NCI-H2081 (cell line): ENCODE measurements at regions not wholly inside any gene's neighbourhood (a gene's known extent, or its start where the extent isn't known, plus 50 kb on each side); places are given as distances from the start of the nearest gene placed in this dataset.

Experiments used
- DNase-seq, 2 experiments: peaks; one replicate each; lab custom pipeline; 2025; lab: John Stamatoyannopoulos, UW

GRCh38 chr12:60138526-60138925, 542.7 kb downstream of the SLC16A7 start:
- DNase-seq = no peak

DNA sequence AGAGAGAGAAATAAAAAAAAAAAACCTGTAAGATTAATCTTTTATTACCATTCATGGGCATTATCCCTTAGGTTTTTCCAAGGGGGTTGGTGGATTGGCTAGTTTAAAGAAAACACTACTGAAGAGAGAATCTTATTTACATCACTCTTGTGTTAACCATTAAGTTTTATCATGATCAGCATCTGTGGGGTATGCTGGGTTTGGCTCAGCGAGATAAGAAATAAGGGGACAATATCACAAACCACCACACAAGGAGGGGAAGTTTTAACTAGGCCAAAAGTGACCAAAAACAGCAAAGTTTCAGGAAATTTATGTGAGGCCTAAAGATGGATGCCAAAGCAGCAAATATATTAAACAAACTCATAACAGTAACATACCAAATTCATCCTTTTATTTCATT, 548.6 kb downstream of the SLC16A7 start:
- DNase-seq = no peak

- DNase-seq = no peak
These were observed 552.3 kb downstream of the SLC16A7 start for GRCh38 chr12:60148109-60148508.

DNA sequence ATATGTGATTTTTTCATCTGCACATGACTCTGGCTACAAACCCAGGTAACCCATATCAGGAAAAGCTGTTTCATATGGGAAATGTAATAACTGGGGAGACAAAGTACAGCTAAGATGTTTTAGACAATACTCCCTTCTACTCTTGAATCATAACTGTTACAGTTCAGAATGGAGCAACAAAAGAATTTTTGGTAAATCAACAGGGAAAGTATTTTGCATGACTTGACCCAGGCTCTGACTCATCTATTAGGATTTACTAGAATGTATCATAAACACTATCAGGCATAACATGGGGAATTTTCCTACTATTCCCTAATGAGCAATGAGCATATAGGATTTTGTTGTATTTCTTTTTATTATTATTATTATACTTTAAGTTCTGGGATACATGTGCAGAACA, 553.0 kb downstream of the SLC16A7 start:
- no peak for DNase-seq

DNA sequence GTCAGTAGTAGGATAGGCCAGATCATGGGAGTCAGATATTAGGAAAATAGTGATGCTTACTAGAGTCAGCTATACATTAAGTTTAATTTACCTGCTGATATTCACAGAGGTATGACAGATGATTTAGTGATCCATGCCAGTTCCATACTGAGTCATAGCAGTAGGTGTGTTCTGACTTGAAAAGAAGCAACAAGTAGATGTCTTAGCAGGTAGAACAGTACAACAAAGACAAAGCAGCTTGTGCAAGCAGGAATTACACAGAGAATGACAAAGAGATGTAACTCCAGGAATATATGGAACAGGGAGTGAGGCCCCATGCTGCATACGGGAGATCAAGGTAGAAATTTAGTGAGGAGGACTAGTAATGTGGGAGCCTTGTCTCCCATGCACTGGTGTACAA, 556.9 kb downstream of the SLC16A7 start:
- DNase-seq = no peak

GRCh38 chr12:60159761-60160160, 563.9 kb downstream of the SLC16A7 start:
- no peak for DNase-seq

- no peak for DNase-seq
These were observed 567.3 kb downstream of the SLC16A7 start for GRCh38 chr12:60162988-60163720.

DNA sequence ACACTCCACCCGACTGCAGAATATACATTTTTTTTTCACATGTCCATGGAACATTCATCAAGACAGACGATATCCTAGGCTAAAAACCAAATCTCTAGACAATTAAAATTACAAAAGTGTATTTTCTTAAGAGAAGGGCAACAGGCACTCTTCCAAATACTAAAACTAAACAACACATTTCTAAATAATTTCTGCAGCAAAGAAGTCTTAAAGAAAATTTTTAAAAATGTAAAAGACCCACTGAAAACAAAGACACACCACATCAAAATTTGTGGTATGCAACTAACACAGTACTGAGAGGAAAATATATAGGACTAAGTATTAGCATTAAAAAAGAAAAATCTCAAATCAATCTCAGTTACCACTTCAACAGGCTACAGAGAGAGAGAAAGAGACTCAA, 570.0 kb downstream of the SLC16A7 start:
- DNase-seq = no peak

DNA sequence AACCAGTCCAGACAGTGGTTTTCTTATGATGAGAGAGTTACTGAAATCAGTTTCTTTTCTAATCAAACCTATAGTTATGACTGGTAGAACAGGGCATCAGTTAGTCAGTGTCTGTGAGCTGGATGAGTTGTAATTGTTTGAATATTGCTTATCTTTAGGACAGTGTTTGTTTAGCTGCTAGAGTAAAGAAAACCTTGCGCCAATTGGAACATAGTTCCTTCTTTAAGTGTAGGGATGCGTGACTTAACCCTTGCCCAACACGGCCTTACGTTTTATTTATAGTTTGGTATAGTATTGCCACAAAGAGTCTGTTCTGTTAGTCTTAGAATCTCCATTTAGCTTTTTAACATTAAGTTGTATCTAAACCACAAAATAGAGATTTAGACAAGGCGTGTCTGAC, 572.6 kb downstream of the SLC16A7 start:
- no peak for DNase-seq

- no peak for DNase-seq
These were observed 574.1 kb downstream of the SLC16A7 start for GRCh38 chr12:60169904-60170303.

GRCh38 chr12:60172266-60173211, 576.7 kb downstream of the SLC16A7 start:
- no peak for DNase-seq

GRCh38 chr12:60173224-60174170, 577.7 kb downstream of the SLC16A7 start:
- no peak for DNase-seq

- DNase-seq = no peak
These were observed 578.6 kb downstream of the SLC16A7 start for GRCh38 chr12:60174476-60174875.

- DNase-seq = no peak
These were observed 579.1 kb downstream of the SLC16A7 start for GRCh38 chr12:60174941-60175340.

DNA sequence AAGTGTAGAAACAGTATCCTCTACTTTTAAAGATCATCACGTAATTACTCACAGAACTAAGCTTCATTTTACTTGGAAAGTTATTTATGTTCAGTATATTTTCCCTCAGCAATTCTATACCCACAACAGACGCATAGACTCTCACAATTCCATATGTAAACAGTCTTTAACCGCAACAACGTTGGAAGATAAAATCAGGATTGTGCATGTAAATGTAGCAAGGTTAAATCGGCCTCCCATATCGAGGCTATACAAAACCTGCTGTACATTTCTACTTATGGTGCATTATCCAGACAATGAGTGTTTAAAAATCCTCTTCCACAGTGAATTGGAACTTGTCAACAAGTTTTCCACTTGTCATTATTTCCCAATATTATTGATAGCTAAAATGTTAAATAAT, 581.1 kb downstream of the SLC16A7 start:
- DNase-seq = no peak

- no peak for DNase-seq
These were observed 584.5 kb downstream of the SLC16A7 start for GRCh38 chr12:60180298-60180697.

DNA sequence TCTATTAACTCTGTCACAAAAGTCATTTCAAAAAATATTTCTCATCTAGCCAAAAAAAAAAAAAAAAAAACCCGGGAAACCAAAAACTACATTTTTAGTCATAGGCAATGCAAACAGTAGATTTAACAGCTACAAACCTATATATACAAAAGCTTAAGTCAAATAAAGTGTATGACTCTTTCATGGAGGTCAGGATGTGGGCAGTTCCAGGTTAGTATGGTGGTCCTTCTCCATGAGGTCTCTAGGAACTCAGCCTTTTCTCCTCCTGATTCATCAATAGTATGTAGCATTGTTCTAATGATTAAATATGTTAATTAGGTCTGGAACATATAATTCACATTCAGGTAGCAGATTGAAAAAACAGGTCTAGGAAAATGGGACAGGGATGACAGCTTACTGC, 586.5 kb downstream of the SLC16A7 start:
- DNase-seq = no peak

DNA sequence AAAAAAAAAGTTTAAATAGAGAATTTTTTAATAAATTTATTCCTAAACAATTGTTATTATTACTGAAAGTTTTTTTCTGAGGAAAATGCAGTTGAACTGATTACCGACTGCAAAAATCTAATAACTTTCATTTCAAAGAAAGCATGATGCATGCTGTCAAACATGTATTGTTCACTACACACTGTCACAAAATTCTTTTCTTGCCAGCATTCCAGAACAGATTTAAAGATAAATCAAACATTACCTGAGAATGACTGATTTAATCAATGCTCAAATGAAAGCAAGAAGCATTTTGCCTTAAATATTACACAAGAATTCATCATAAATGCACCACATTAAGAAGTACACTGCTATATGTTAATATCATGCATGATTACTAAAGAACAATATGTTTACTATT, 588.3 kb downstream of the SLC16A7 start:
- DNase-seq = no peak

DNA sequence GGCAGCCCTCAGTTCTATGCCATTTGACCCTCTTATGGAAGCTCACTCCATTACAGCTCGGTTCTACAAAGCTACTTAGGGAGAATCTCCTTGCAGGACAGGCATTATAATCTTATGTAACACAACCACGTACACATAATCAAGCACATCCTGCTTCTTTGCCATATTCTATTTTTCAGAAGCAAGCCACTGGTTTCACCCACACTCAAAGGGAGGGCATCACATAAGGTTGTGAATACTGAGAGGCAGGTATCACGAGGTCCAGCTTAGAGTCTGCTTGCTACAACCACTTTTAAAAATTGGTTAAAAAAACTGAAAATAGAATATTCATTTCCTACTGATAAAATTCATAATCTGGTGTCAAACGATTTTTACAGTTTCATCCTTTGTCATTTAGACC, 589.2 kb downstream of the SLC16A7 start:
- no peak for DNase-seq

DNA sequence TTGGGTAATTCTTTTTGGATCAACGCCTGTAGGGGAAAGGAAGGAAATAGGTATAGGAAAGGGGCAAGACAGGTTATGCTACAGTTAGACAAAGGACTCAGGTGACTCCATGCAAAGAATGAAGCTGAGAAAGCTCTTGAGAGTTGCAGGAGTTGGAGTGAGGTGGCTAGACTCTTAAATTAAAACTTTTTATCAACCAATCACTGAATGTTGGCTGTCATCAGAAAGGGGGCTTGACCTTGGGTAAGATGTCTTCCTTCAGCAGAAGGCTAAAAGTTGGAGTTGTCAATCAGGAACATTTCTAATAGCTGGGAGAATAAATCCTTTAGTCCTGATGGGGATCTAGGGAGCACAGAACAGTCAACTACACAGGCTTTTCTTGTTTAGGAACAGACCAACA, 595.4 kb downstream of the SLC16A7 start:
- no peak for DNase-seq

DNA sequence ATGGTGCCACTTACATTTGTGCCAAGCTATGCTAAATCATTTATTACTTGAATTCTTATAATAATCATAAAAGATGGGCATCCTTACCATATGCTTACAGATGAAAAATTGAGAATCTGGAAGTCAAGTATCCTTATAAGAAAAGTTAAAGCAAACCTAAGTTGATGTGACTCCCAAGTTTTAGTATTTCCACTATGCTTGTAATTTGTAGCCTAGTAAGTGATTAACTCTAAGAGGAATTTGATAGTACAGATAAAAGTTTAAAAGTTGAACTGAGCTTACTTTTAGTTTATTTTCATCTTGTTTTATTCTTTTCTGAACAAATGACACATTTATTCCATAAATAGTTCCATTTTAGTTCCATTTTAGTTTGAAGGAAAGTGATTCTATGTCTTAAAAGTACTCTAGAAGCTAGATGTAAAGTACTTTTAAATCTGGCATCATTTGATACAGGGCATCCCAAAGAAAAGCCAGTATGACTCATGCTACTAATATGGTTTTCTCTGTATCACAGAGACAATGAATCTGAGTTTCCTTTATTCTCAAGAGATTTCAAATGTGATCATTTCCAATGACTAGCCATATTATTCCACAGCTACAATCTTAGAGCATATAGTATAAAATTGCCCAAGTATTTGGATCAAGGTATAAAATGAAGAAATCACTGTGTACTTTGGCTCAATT, 596.0 kb downstream of the SLC16A7 start:
- no peak for DNase-seq

DNA sequence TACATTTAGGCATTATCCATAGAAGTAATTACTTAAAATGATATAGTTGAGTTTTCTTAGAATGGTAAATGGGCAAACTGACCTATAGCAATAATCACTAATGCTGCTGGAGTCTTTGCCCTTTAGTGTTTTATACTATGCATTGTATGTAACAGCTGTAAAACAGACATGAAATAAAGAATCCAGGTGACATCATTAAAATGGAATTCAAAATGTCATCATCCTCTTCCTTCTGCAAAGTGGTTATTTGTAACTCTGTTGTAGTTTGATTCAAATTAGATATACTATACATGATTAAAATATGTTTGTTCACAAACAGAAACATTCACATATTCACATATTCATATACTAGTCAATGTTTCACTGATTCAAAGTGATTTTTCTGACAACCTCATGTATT, 598.8 kb downstream of the SLC16A7 start:
- no peak for DNase-seq
